Chondrocyte (in vitro differentiated cells): ENCODE measurements at regions not wholly inside any gene's neighbourhood (a gene's known extent, or its start where the extent isn't known, plus 50 kb on each side); places are given as distances from the start of the nearest gene placed in this dataset.

Experiments
- DNase-seq: peaks from one replicate; pipeline ENCODE4 v3.0.0; 2021; ENCODE audit warnings: mixed read lengths, low spot score
- H3K27ac Mint-ChIP-seq: one replicate; pipeline ENCODE4 v1.8.0; 2021; ENCODE audit warnings: mild to moderate bottlenecking, moderate library complexity, mixed read lengths; ENCODE audit not compliant: unreplicated experiment
- H3K27me3 Mint-ChIP-seq: 2 replicates; pipeline ENCODE4 v1.8.0; 2021; ENCODE audit warnings: low read depth, mixed read lengths
- H3K36me3 Mint-ChIP-seq: 2 replicates; pipeline ENCODE4 v1.8.0; 2021; ENCODE audit warnings: low read depth, mixed read lengths
- H3K4me1 Mint-ChIP-seq: 2 replicates; pipeline ENCODE4 v1.8.0; 2021; ENCODE audit warnings: low read depth, mild to moderate bottlenecking, mixed read lengths
- H3K4me3 Mint-ChIP-seq: one replicate; pipeline ENCODE4 v1.8.0; 2021; ENCODE audit warnings: mild to moderate bottlenecking, moderate library complexity, mixed read lengths; ENCODE audit not compliant: unreplicated experiment
- H3K9me3 Mint-ChIP-seq: 2 replicates; pipeline ENCODE4 v1.8.0; 2021; ENCODE audit warnings: low read depth, mixed read lengths
- CTCF ChIP-seq: fragments of 200-600 bp; sonication (generic); IDR thresholded peaks from 2 replicates; pipeline ENCODE4 v1.5.0; 2021; ENCODE audit warnings: antibody characterized with exemption, mild to moderate bottlenecking, moderate library complexity

GRCh38 chr4:29128810-29129209 lies 1591.4 kb upstream of the PCDH7 start:
- no peak for TF ChIP-seq CTCF
- Mint-ChIP-seq H3K36me3 (no peaks in the 10 kb centered on the region), H3K4me1 (no peaks in the 10 kb centered on the region), H3K4me3 (no peak overlapping the region), H3K9me3 (peaks cover 3% of the 10 kb centered on the region), H3K27me3 (peaks cover 3% of the 10 kb centered on the region), H3K27ac (no peak overlapping the region)
- no peak for DNase-seq

- Mint-ChIP-seq H3K9me3 (peaks cover 6% of the 10 kb centered on the region), H3K36me3 (no peaks in the 10 kb centered on the region), H3K4me1 (no peaks in the 10 kb centered on the region), H3K27me3 (peaks cover 3% of the 10 kb centered on the region), H3K27ac (no peak overlapping the region), H3K4me3 (no peak overlapping the region)
- peak; percentile 46 for TF ChIP-seq CTCF
- DNase-seq: no peak
These were observed 1588.9 kb upstream of the PCDH7 start for GRCh38 chr4:29131304-29131703.

- Mint-ChIP-seq H3K4me1 (no peaks in the 10 kb centered on the region), H3K9me3 (no peaks in the 10 kb centered on the region), H3K4me3 (no peak overlapping the region), H3K27me3 (no peaks in the 10 kb centered on the region), H3K27ac (no peak overlapping the region), H3K36me3 (peaks cover 1% of the 10 kb centered on the region)
- TF ChIP-seq CTCF: no peak
- DNase-seq: no peak
These were observed 1577.5 kb upstream of the PCDH7 start for GRCh38 chr4:29142708-29143107.

GRCh38 chr4:29151584-29151983 lies 1568.6 kb upstream of the PCDH7 start:
- H3K9me3 Mint-ChIP-seq: peaks cover 4% of the 10 kb centered on the region
- no peak overlapping the region for H3K27ac Mint-ChIP-seq
- H3K27me3 Mint-ChIP-seq: peaks cover 2% of the 10 kb centered on the region
- H3K36me3 Mint-ChIP-seq: peaks cover 1% of the 10 kb centered on the region
- H3K4me1 Mint-ChIP-seq: no peaks in the 10 kb centered on the region
- no peak overlapping the region for H3K4me3 Mint-ChIP-seq
- TF ChIP-seq CTCF: no peak
- no peak for DNase-seq

GRCh38 chr4:29153642-29154041 lies 1566.5 kb upstream of the PCDH7 start:
- Mint-ChIP-seq H3K4me1 (no peaks in the 10 kb centered on the region), H3K36me3 (peaks cover 1% of the 10 kb centered on the region), H3K4me3 (no peak overlapping the region), H3K27ac (no peak overlapping the region), H3K27me3 (peaks cover 2% of the 10 kb centered on the region), H3K9me3 (peaks cover 9% of the 10 kb centered on the region)
- no peak for DNase-seq
- TF ChIP-seq CTCF: no peak
